Memory B cell (primary cell): ENCODE measurements at regions not wholly inside any gene's neighbourhood (a gene's known extent, or its start where the extent isn't known, plus 50 kb on each side); places are given as distances from the start of the nearest gene placed in this dataset.

Source experiments
- ATAC-seq: fragments of 150-1000 bp; cut with Tn5 transposase; 2 replicates; pipeline ENCODE4 v1.10.0; 2021; ENCODE audit warnings: low read depth, mild to moderate bottlenecking, moderate library complexity
- DNase-seq, 2 donors: peaks; one replicate each; pipeline ENCODE4 v3.0.0; 2022; ENCODE audit warnings: low spot score in 2 of 2
- H3K27ac Mint-ChIP-seq: one replicate; pipeline ENCODE4 v1.8.0; 2022; ENCODE audit warnings: mild to moderate bottlenecking, moderate library complexity, mixed read lengths
- H3K27me3 Mint-ChIP-seq: one replicate; pipeline ENCODE4 v1.8.0; 2022; ENCODE audit warnings: mixed read lengths
- H3K36me3 Mint-ChIP-seq: one replicate; pipeline ENCODE4 v1.8.0; 2022; ENCODE audit warnings: mild to moderate bottlenecking, mixed read lengths
- H3K4me1 Mint-ChIP-seq: one replicate; pipeline ENCODE4 v1.8.0; 2022; ENCODE audit warnings: mixed read lengths
- H3K4me3 Mint-ChIP-seq: one replicate; pipeline ENCODE4 v1.8.0; 2022; ENCODE audit warnings: mild to moderate bottlenecking, moderate library complexity, mixed read lengths
- H3K9me3 Mint-ChIP-seq: one replicate; pipeline ENCODE4 v1.8.0; 2022; ENCODE audit warnings: mixed read lengths

DNA sequence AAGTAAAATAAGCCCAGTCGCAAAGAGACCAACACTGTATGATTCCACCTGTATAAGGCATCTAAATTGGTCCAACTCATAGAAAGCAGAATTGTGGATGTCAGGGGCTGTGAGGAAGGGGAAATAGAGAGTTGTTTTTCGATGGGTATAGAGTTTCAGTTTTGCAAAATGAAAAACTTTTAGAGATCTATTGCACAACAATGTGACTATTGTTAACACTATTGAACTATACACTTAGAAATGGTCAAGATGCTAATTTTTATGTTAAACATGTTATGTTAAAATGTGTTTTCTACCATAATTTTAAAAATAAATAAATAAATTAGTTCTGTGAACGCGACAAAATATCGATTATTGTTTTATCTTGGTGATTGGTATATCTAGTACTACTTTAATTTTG, 192.4 kb downstream of the PTGER3 start:
- Mint-ChIP-seq H3K4me3 (no peak overlapping the region), H3K27me3 (peaks cover 2% of the 10 kb centered on the region), H3K9me3 (peaks cover 6% of the 10 kb centered on the region), H3K27ac (no peak overlapping the region), H3K36me3 (no peaks in the 10 kb centered on the region), H3K4me1 (no peaks in the 10 kb centered on the region)
- no peak for DNase-seq
- ATAC-seq: no peak

DNA sequence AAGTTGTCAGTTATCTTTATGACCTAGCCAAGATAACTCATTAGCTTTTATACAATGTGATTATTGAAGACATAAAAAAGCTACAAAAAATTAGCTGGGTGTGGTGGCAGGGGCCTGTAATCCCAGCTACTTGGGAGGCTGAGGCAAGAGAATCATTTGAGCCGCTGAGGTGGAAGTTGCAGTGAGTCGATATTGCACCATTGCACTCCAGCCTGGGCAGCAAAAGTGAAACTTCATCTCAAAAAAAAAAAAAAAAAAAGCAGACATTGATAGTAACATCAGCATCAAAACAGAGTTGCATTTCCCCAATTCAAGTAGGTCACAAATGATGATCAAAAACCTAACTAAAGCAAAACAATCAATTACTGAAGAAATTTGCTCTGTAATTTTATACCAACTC, 191.4 kb downstream of the PTGER3 start:
- peaks cover 3% of the 10 kb centered on the region for H3K9me3 Mint-ChIP-seq
- no peak for ATAC-seq
- DNase-seq: no peak
- H3K27ac Mint-ChIP-seq: no peak overlapping the region
- H3K36me3 Mint-ChIP-seq: no peaks in the 10 kb centered on the region
- H3K27me3 Mint-ChIP-seq: peaks cover 1% of the 10 kb centered on the region
- H3K4me3 Mint-ChIP-seq: no peak overlapping the region
- no peaks in the 10 kb centered on the region for H3K4me1 Mint-ChIP-seq

DNA sequence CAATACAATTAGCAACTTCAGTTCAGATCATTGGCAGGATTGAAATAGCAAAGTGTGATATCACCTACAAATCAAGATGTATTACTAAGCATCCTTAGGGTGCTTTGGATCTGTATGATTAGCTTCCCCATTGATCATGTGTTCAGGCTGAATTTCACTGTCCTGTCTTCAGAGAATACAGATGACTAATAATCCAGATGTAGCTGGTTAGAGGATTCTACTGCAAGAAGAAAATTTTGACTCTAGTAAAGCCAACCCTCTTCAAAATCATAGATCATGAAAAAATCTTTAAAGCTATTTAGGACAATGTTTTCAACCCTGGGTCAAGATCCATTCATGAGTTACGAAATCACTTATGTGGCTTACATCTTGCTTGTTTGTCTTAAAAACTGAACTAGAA, 184.4 kb downstream of the PTGER3 start:
- DNase-seq (no peak), ATAC-seq (no peak)
- H3K9me3 Mint-ChIP-seq: peaks cover 2% of the 10 kb centered on the region
- no peak overlapping the region for H3K27ac Mint-ChIP-seq
- no peak overlapping the region for H3K4me3 Mint-ChIP-seq
- H3K4me1 Mint-ChIP-seq: no peaks in the 10 kb centered on the region
- no peaks in the 10 kb centered on the region for H3K27me3 Mint-ChIP-seq
- no peaks in the 10 kb centered on the region for H3K36me3 Mint-ChIP-seq

DNA sequence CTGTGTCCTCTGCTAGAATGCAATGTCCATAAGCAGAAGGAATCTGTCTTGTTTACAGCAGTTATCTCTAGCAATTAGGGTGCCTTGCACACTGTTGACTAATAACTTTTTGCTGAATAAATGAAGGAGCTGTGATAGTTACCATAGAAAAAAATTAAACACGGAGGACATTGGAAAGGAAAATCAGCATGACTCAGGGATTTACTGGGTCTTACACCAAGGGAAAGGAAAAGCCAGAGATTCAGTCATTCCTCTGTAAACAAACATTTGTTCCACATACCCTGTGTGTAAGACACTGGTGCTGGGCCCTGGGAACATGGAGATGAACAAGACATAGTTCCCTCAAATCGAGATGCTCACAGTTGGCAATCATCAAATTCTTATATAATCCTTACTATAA, 183.3 kb downstream of the PTGER3 start:
- no peaks in the 10 kb centered on the region for H3K27me3 Mint-ChIP-seq
- H3K4me3 Mint-ChIP-seq: no peak overlapping the region
- ATAC-seq (no peak), DNase-seq (no peak)
- no peaks in the 10 kb centered on the region for H3K36me3 Mint-ChIP-seq
- H3K27ac Mint-ChIP-seq: no peak overlapping the region
- peaks cover 2% of the 10 kb centered on the region for H3K9me3 Mint-ChIP-seq
- no peaks in the 10 kb centered on the region for H3K4me1 Mint-ChIP-seq

DNA sequence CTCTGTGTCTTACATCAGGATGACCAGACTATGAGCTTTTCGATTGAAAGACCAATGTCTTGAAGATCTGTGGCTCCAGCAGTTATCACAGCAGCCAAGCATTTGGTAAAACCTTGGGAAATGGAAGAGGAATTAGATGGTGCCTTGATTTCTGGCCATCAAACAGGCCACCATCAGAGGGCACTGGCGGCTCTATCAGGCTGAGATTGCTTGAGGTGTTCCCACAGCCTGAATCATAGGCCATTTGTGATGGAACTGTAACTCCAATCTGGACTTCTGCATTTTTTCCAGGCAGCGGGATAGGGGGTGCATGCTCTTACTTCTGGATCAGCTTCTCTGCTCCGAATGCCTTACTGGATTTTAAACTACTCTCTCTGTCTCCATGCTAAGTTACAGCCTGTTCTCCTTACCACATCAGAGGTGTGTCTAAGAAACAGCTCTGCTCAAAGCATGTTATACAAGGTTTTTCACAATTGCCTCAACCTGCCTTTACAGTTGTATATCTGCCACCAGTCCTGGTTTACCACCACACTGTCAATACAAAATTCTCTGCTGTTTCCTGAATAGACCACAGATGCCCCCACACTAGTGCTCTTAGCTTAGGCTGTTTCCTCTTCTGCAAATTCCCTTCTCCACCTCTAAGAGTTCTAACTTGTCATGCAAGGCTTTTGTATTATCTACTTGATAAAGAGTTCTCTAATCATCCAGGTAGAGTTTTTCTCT, 180.9 kb downstream of the PTGER3 start:
- H3K4me3 Mint-ChIP-seq: no peak overlapping the region
- H3K27me3 Mint-ChIP-seq: no peaks in the 10 kb centered on the region
- ATAC-seq: no peak
- no peak for DNase-seq
- H3K27ac Mint-ChIP-seq: no peak overlapping the region
- H3K4me1 Mint-ChIP-seq: no peaks in the 10 kb centered on the region
- H3K36me3 Mint-ChIP-seq: no peaks in the 10 kb centered on the region
- H3K9me3 Mint-ChIP-seq: peaks cover 4% of the 10 kb centered on the region

DNA sequence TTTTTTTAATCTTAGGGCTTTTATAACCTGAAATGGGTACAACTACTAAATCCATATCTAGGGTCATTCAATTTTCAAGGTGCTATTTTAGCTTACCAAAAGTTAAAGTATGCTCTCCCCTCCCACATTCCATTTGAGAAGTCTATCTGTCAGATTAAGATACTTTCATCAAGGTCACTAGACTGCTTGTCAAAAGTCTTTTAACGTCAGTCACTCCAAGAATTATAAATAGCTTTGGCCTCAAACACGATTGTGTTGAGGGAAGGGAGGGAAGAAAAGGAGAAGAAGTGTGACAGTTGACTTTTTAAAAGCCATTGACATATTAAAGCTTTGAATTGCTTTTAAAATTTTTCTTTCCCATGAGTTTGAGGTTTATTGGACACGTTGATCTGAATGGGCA, 175.8 kb downstream of the PTGER3 start:
- ATAC-seq: no peak
- no peaks in the 10 kb centered on the region for H3K4me1 Mint-ChIP-seq

DNA sequence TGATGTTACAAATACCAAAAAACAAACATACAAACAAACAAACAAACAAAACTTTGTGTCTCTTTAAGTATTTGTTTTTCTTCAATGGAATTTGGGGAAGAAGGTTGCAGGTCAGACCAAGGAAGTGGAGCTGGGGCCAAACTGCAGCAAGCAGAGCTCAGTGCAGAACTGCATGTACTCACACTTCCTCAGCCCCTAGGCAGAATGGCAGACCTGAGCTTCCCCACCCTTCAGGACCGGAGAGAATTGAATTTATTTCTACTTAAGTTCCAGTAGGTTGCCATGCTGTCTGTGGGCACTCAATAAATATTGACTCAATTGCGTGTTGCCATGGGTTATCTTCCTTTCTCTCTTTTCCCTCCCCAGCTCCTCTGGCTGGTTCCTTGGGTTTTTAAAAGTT, 173.6 kb downstream of the PTGER3 start:
- Mint-ChIP-seq H3K9me3 (peaks cover 4% of the 10 kb centered on the region), H3K4me3 (no peak overlapping the region), H3K27me3 (no peaks in the 10 kb centered on the region), H3K4me1 (no peaks in the 10 kb centered on the region), H3K36me3 (no peaks in the 10 kb centered on the region), H3K27ac (no peak overlapping the region)
- no peak for ATAC-seq
- no peak for DNase-seq

More for the DNA sequence above, 175.8 kb downstream of the PTGER3 start:
- DNase-seq: no peak
- Mint-ChIP-seq H3K27ac (no peak overlapping the region), H3K27me3 (no peaks in the 10 kb centered on the region), H3K36me3 (no peaks in the 10 kb centered on the region), H3K4me3 (no peak overlapping the region), H3K9me3 (peaks cover 5% of the 10 kb centered on the region)

DNA sequence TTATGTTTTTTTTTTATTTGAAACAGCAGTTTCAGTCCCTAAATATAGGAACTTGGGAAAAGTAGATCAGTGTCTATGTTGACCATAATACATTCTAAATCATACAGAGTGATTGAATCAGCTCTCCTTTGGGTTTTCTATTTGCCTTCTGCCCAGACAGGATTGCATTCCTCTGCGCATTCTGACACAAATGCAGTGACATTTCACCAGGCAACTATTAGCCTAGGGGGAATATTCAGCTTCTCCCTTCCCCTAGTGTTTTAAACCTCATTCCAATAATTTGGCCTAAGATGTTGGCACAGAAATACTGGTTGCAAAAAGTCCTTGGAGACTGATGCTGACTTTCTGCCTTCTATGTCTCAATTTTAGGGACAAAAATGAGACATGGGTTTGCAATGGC, 172.8 kb downstream of the PTGER3 start:
- Mint-ChIP-seq H3K27me3 (no peaks in the 10 kb centered on the region), H3K36me3 (no peaks in the 10 kb centered on the region), H3K4me3 (no peak overlapping the region), H3K4me1 (no peaks in the 10 kb centered on the region), H3K27ac (no peak overlapping the region), H3K9me3 (peaks cover 4% of the 10 kb centered on the region)
- no peak for ATAC-seq
- DNase-seq: no peak

DNA sequence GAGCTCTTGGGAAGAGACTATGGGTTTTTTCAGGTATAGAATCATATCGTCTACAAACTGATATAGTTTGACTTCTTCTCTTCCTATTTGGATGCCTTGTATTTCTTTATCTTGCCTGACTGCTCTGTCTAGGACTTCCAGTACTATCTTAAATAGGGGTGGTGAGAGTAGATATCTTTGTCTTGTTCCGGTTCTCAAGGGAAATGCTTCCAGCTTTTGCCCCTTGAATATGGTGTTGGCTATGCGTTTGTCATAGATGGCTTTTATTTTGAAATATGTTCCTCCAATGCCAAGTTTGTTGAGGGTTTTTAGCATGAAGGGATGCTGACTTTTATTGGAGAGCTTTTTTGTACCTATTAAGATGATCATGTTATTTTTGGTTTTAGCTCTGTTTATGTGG, 170.3 kb downstream of the PTGER3 start:
- H3K27me3 Mint-ChIP-seq: no peaks in the 10 kb centered on the region
- DNase-seq: no peak
- H3K4me3 Mint-ChIP-seq: no peak overlapping the region
- no peak for ATAC-seq
- H3K36me3 Mint-ChIP-seq: no peaks in the 10 kb centered on the region
- no peaks in the 10 kb centered on the region for H3K4me1 Mint-ChIP-seq
- H3K27ac Mint-ChIP-seq: no peak overlapping the region
- H3K9me3 Mint-ChIP-seq: peaks cover 5% of the 10 kb centered on the region

DNA sequence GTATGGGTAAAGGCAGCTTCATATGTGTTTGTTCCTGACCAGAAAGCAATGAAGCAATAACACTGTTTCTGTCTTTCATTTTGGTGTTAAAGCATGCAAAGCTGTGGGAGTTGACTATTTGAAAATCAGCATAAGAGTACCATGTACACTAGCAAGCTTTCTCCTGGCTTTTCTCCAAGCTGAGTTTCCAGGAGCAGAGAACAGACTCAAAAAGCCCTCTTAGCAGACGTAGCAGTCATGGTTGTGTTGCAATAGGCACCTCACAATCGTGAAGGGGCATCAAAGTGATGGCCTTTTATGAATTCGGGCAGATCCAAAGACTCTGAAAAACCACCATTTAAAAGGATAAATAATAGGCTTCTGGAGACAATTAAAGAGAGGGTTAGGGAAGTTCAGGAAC, 159.7 kb downstream of the PTGER3 start:
- ATAC-seq: no peak
- Mint-ChIP-seq H3K27me3 (peaks cover 3% of the 10 kb centered on the region), H3K4me1 (no peaks in the 10 kb centered on the region)

DNA sequence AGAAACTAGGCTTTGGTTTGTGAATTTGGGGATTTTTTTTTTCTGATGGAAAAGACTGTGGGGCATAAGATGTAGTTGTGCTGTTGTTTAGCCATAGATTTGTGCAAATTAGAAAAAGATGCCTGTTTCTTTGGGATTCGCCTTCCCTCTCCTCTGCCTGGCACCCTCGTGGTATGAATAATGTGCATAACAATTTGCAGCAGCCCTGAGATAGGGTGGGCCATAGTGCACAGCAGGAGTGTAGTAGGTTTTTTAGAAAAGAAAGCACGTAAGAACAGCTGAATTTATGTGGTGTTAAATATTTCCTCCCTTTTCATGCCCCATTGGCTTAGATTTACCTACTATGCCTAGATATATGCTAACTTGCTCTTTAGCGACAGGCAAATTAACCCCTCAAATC, 158.9 kb downstream of the PTGER3 start:
- H3K36me3 Mint-ChIP-seq: no peaks in the 10 kb centered on the region
- DNase-seq (no peak), ATAC-seq (no peak)
- H3K4me1 Mint-ChIP-seq: no peaks in the 10 kb centered on the region
- H3K9me3 Mint-ChIP-seq: no peaks in the 10 kb centered on the region
- no peak overlapping the region for H3K4me3 Mint-ChIP-seq
- H3K27me3 Mint-ChIP-seq: peaks cover 3% of the 10 kb centered on the region
- H3K27ac Mint-ChIP-seq: no peak overlapping the region

More for the DNA sequence above, 159.7 kb downstream of the PTGER3 start:
- no peak for DNase-seq
- no peaks in the 10 kb centered on the region for H3K36me3 Mint-ChIP-seq
- no peak overlapping the region for H3K27ac Mint-ChIP-seq
- H3K4me3 Mint-ChIP-seq: no peak overlapping the region
- no peaks in the 10 kb centered on the region for H3K9me3 Mint-ChIP-seq

DNA sequence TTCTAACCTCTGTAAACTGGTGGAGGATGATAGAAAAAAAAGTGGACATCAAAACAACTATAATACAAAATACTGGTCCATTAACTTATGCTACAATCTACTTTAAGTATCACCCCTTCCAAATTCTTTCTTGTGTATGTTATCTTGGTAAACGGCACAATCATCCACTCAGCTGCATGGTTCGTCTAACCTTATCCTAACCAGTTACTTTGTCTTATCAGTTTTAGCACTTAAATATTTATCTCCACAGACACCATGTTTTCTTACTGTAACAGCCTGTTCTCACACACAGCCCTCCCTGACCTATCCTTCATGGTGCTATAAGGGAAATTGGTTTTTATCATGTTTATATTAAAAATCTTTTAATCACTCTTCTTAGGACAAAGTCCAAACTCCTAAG, 157.2 kb downstream of the PTGER3 start:
- ATAC-seq (no peak), DNase-seq (no peak)
- Mint-ChIP-seq H3K9me3 (no peaks in the 10 kb centered on the region), H3K4me1 (no peaks in the 10 kb centered on the region), H3K36me3 (no peaks in the 10 kb centered on the region), H3K4me3 (no peak overlapping the region), H3K27ac (no peak overlapping the region), H3K27me3 (no peaks in the 10 kb centered on the region)

DNA sequence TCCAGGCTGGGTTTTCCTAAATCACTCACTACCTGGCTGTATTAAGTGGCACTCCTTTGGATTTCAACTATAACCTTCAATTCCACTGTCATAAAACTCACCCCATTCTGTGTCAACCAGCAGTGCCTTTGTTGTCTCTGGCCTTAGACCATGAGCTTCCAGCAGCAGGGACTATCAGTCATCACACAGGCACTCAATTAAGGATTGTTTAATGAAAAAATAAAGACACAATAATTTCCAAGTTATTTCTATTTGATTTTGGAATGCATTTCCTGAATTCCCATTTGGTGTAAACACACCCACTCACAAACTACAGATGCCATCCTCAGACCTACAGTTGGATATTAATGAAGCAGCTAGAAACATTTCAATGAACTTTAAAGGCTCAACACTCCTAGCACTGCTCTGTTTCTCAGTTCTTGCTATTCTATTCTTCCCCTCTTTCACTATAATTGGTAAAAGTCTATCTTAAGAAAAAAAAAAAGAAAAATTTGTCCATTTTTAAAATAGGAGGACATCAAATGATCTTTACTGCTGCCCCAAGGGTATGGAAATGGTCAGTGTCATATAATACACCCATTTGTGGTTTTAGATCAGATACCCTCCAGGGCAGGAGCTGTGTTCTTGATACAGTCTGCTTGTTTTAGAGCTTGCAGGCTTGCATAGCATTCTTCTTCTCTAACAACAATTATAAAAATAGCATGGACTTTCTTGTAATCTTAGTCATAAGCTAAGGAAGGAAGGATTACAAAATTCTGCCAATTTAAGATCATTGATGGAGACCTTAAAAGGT, 156.4 kb downstream of the PTGER3 start:
- Mint-ChIP-seq H3K27me3 (no peaks in the 10 kb centered on the region), H3K4me3 (no peak overlapping the region), H3K36me3 (no peaks in the 10 kb centered on the region), H3K4me1 (no peaks in the 10 kb centered on the region), H3K9me3 (no peaks in the 10 kb centered on the region), H3K27ac (no peak overlapping the region)
- ATAC-seq: no peak
- no peak for DNase-seq

DNA sequence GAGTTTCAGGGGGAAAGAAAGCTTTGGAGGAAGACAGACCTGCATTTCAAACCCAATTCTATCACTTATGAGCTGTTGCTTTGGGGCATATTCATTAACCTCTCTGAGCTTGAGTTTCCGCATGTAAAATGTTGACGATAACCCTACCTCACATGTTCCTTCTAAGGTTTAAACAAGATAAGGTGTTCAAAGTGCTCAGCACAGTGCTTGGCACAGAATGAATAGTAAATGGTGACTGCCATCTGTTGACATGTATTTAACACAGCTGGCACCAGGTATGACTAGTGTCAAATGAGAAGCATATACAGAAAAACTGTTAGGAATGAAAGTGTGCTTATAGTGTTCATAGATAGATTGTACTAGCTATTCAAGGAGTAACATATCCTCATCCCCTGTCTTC, 155.5 kb downstream of the PTGER3 start:
- Mint-ChIP-seq H3K9me3 (no peaks in the 10 kb centered on the region), H3K27me3 (no peaks in the 10 kb centered on the region), H3K36me3 (no peaks in the 10 kb centered on the region), H3K4me1 (no peaks in the 10 kb centered on the region), H3K4me3 (no peak overlapping the region), H3K27ac (no peak overlapping the region)
- DNase-seq: no peak
- ATAC-seq: no peak

DNA sequence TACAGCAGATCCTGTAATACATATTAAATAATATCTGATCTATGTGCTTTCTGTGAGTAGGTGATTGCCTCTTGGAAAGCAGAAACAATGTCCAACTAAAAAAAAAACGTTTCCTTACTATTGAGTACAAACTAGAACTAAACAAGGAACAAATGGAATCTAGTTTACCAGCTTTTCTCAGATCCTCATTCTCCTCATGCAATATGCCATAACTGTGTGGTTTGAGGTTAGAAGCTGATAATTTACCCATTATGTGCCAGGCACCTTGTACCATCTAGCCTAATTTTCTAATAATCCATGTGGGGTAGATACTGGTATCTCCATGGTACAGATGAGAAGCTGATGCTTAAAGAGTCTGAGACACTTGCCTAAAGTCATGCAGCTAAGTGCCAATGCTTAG, 154.7 kb downstream of the PTGER3 start:
- no peak overlapping the region for H3K4me3 Mint-ChIP-seq
- ATAC-seq (no peak), DNase-seq (no peak)
- H3K27ac Mint-ChIP-seq: no peak overlapping the region
- H3K27me3 Mint-ChIP-seq: no peaks in the 10 kb centered on the region
- H3K36me3 Mint-ChIP-seq: no peaks in the 10 kb centered on the region
- no peaks in the 10 kb centered on the region for H3K4me1 Mint-ChIP-seq
- H3K9me3 Mint-ChIP-seq: no peaks in the 10 kb centered on the region
